GM12892 (cell line): ENCODE measurements at regions not wholly inside any gene's neighbourhood (a gene's known extent, or its start where the extent isn't known, plus 50 kb on each side); places are given as distances from the start of the nearest gene placed in this dataset.

Experiments
- DNase-seq: peaks from one replicate; pipeline ENCODE4 v3.0.0; 2011; ENCODE audit not compliant: insufficient read length
- FAIRE-seq: peaks from 2 replicates; lab custom pipeline; 2011; peaks lifted over from hg19 to GRCh38; lab: Jason Lieb, UNC
- POLR2A ChIP-seq: IDR thresholded peaks from 2 replicates; pipeline ENCODE4 v1.6.1; 2011; ENCODE audit warnings: low read depth, low read length, control low read depth
- POLR2AphosphoS5 ChIP-seq: IDR thresholded peaks from 2 replicates; pipeline ENCODE4 v1.6.1; 2011; ENCODE audit warnings: low read depth, low read length, control low read depth
- TAF1 ChIP-seq: IDR thresholded peaks from 2 replicates; pipeline ENCODE4 v1.6.1; 2011; ENCODE audit warnings: low read depth, mild to moderate bottlenecking, control low read depth, low read length, borderline replicate concordance

- DNase-seq (no peak), FAIRE-seq (no peak)
- TF ChIP-seq POLR2A = no peak
- no peak for TF ChIP-seq TAF1
- no peak for TF ChIP-seq POLR2AphosphoS5
These were observed 153.4 kb downstream of the OAT start for GRCh38 chr10:124265391-124265745.

- TF ChIP-seq POLR2A (no peak), TAF1 (no peak), POLR2AphosphoS5 (no peak)
- FAIRE-seq (no peak), DNase-seq (no peak)
These were observed 153.9 kb downstream of the OAT start for GRCh38 chr10:124264711-124265390.

- no peak for FAIRE-seq
- DNase-seq = no peak
- TF ChIP-seq TAF1 (no peak), POLR2A (no peak), POLR2AphosphoS5 (no peak)
These were observed 154.5 kb downstream of the OAT start for GRCh38 chr10:124264271-124264670.

GRCh38 chr10:124263726-124264125 is 155.0 kb downstream of the OAT start:
- TF ChIP-seq POLR2AphosphoS5 (no peak), TAF1 (no peak)
- no peak for DNase-seq
- FAIRE-seq = no peak

- no peak for FAIRE-seq
- DNase-seq = no peak
- TF ChIP-seq POLR2AphosphoS5 (no peak), POLR2A (no peak), TAF1 (no peak)
These were observed 155.8 kb downstream of the OAT start for GRCh38 chr10:124262971-124263370.

- no peak for DNase-seq
- TF ChIP-seq POLR2AphosphoS5 = no peak
- TF ChIP-seq TAF1 = no peak
- FAIRE-seq = no peak
These were observed 156.4 kb downstream of the OAT start for GRCh38 chr10:124262234-124262865.

- FAIRE-seq (no peak), DNase-seq (no peak)
- TF ChIP-seq TAF1 (no peak), POLR2A (no peak), POLR2AphosphoS5 (no peak)
These were observed 159.4 kb downstream of the OAT start for GRCh38 chr10:124259139-124259825.

- no peak for FAIRE-seq
- TF ChIP-seq POLR2AphosphoS5 (no peak), POLR2A (no peak), TAF1 (no peak)
- DNase-seq = no peak
These were observed 160.9 kb downstream of the OAT start for GRCh38 chr10:124257781-124258180.

GRCh38 chr10:124256151-124256550 is 162.6 kb downstream of the OAT start:
- DNase-seq (no peak), FAIRE-seq (no peak)
- no peak for TF ChIP-seq TAF1
- TF ChIP-seq POLR2A = no peak
- no peak for TF ChIP-seq POLR2AphosphoS5

- TF ChIP-seq TAF1 = no peak
- TF ChIP-seq POLR2AphosphoS5 = no peak
- no peak for TF ChIP-seq POLR2A
- no peak for DNase-seq
- FAIRE-seq = no peak
These were observed 162.2 kb upstream of the CHST15 start for GRCh38 chr10:124255556-124255955.

- DNase-seq = no peak
- no peak for FAIRE-seq
- TF ChIP-seq POLR2AphosphoS5 (no peak), TAF1 (no peak), POLR2A (no peak)
These were observed 161.1 kb upstream of the CHST15 start for GRCh38 chr10:124254490-124254889.

GRCh38 chr10:124253006-124253405 is 159.6 kb upstream of the CHST15 start:
- no peak for DNase-seq
- FAIRE-seq = no peak
- TF ChIP-seq TAF1 (no peak), POLR2AphosphoS5 (no peak), POLR2A (no peak)
